SK-N-SH (cell line): ENCODE measurements at regions not wholly inside any gene's neighbourhood (a gene's known extent, or its start where the extent isn't known, plus 50 kb on each side); places are given as distances from the start of the nearest gene placed in this dataset.

Experiments
- CTCF ChIA-PET: fragments of 300-600, 350-600 bp; formaldehyde crosslinking; extraction: SDS; loops from one replicate; lab custom pipeline; 2021; lab: Yijun Ruan, JAX
- POLR2A ChIA-PET: fragments of 350-600 bp; sonication (Branson Sonifier 250); formaldehyde crosslinking; extraction: SDS; loops from one replicate; lab custom pipeline; 2020; ENCODE audit warnings: antibody characterized with exemption, inconsistent platforms; lab: Yijun Ruan, JAX
- DNase-seq: peaks from one replicate; pipeline ENCODE4 v3.0.0; 2012
- H2AFZ ChIP-seq: fragments of 200-600 bp; sonication (generic); 2 replicates; pipeline ENCODE4 v1.8.1; 2016; ENCODE audit warnings: antibody characterized with exemption, mild to moderate bottlenecking, low read depth
- H3F3A ChIP-seq: fragments of 200-600 bp; sonication (generic); replicated peaks from 2 replicates; pipeline ENCODE3; 2016; ENCODE audit warnings: antibody characterized with exemption, mild to moderate bottlenecking; ENCODE audit not compliant: insufficient read depth
- H3K27ac ChIP-seq, 2 experiments: fragments of 200-500 bp in 1 of 2; fragments of 200-600 bp in 1 of 2; sonication (Bioruptor generic) in 1 of 2; sonication (generic), shearing (Covaris generic) in 1 of 2; 2 replicates each; pipeline versions ENCODE4 v1.5.1 to v1.6.1; 2014 to 2016; ENCODE audit warnings: low read depth in 2 of 2, inconsistent platforms in 1 of 2, low read length in 1 of 2, mild to moderate bottlenecking in 1 of 2, mixed read lengths in 1 of 2
- H3K27me3 ChIP-seq: fragments of 200-600 bp; sonication (generic), shearing (Covaris generic); 2 replicates; pipeline ENCODE4 v1.6.1; 2016; ENCODE audit warnings: mixed run types; ENCODE audit not compliant: insufficient read depth
- H3K36me3 ChIP-seq, 2 experiments: fragments of 200-500 bp in 1 of 2; fragments of 200-600 bp in 1 of 2; sonication (Bioruptor generic) in 1 of 2; sonication (generic) in 1 of 2; replicated peaks in 1 of 2; 2 replicates each; pipeline versions ENCODE3 to v1.5.1; 2014 to 2016; ENCODE audit warnings: low read length in 1 of 2, mild to moderate bottlenecking in 1 of 2; ENCODE audit not compliant: insufficient read depth in 2 of 2, control insufficient read depth in 1 of 2
- H3K4me1 ChIP-seq, 2 experiments: fragments of 200-500 bp in 1 of 2; fragments of 200-600 bp in 1 of 2; sonication (Bioruptor generic) in 1 of 2; sonication (generic), shearing (Covaris generic) in 1 of 2; 2 replicates each; pipeline versions ENCODE4 v1.5.1 to v1.6.1; 2014 to 2016; ENCODE audit warnings: low read depth in 1 of 2, low read length in 1 of 2, mixed run types in 1 of 2; ENCODE audit not compliant: insufficient read depth in 2 of 2, control insufficient read depth in 1 of 2
- H3K4me2 ChIP-seq: fragments of 200-600 bp; sonication (generic), shearing (Covaris generic); 2 replicates; pipeline ENCODE4 v1.6.1; 2017; ENCODE audit warnings: mixed run types
- H3K4me3 ChIP-seq, 2 experiments: fragments of 200-500 bp in 1 of 2; fragments of 200-600 bp in 1 of 2; sonication (Bioruptor generic) in 1 of 2; sonication (generic), shearing (Covaris generic) in 1 of 2; 2 replicates each; pipeline versions ENCODE4 v1.5.1 to v1.8.1; 2014 to 2016; ENCODE audit warnings: low read depth in 2 of 2, inconsistent platforms in 1 of 2, low read length in 1 of 2, mild to moderate bottlenecking in 1 of 2, mixed read lengths in 1 of 2, moderate library complexity in 1 of 2
- H3K79me2 ChIP-seq: fragments of 200-600 bp; sonication (generic); 2 replicates; pipeline ENCODE4 v1.8.1; 2017; ENCODE audit warnings: mild to moderate bottlenecking; ENCODE audit not compliant: insufficient read depth
- H3K9ac ChIP-seq: fragments of 200-600 bp; sonication (generic); 2 replicates; pipeline ENCODE4 v1.6.1; 2017; ENCODE audit warnings: mixed run types
- H3K9me2 ChIP-seq: fragments of 200-600 bp; sonication (generic); 2 replicates; pipeline ENCODE4 v1.6.1; 2017; ENCODE audit warnings: mixed run types
- H3K9me3 ChIP-seq: fragments of 200-600 bp; sonication (generic); 2 replicates; pipeline ENCODE4 v1.6.1; 2017; ENCODE audit warnings: mixed run types, mild to moderate bottlenecking, moderate library complexity
- H4K20me1 ChIP-seq: fragments of 200-600 bp; sonication (generic); 2 replicates; pipeline ENCODE4 v1.6.1; 2017; ENCODE audit warnings: mild to moderate bottlenecking, mixed run types; ENCODE audit not compliant: insufficient read depth
- ELF1 ChIP-seq: IDR thresholded peaks from 2 replicates; pipeline ENCODE4 v1.4.0; 2012
- EP300 ChIP-seq, 2 experiments: IDR thresholded peaks; 2 replicates each; pipeline versions ENCODE4 v1.4.0 to v1.6.1; 2012; ENCODE audit warnings: borderline replicate concordance in 1 of 2, low read depth in 1 of 2, low read length in 1 of 2
- EZH2phosphoT487 ChIP-seq: fragments of 200-600 bp; sonication (generic); IDR thresholded peaks from 2 replicates; pipeline ENCODE4 v1.6.1; 2017; ENCODE audit warnings: low read depth, mixed run types, mild to moderate bottlenecking, antibody characterized with exemption, moderate library complexity, borderline replicate concordance
- FOXM1 ChIP-seq: IDR thresholded peaks from 2 replicates; pipeline ENCODE4 v1.4.0; 2012; ENCODE audit warnings: low read depth, mild to moderate bottlenecking
- GABPA ChIP-seq: IDR thresholded peaks from 2 replicates; pipeline ENCODE4 v1.4.0; 2012; ENCODE audit warnings: low read depth, mild to moderate bottlenecking
- JUND ChIP-seq: IDR thresholded peaks from 2 replicates; pipeline ENCODE4 v1.4.0; 2012
- MAX ChIP-seq: IDR thresholded peaks from 2 replicates; pipeline ENCODE4 v1.4.0; 2012; ENCODE audit warnings: low read depth
- NFIC ChIP-seq: IDR thresholded peaks from 2 replicates; pipeline ENCODE4 v1.4.0; 2012; ENCODE audit warnings: borderline replicate concordance
- PBX3 ChIP-seq: IDR thresholded peaks from 2 replicates; pipeline ENCODE4; 2012
- POLR2AphosphoS5 ChIP-seq: IDR thresholded peaks from 2 replicates; pipeline ENCODE4 v1.6.1; 2012; ENCODE audit warnings: low read depth, low read length
- RFX5 ChIP-seq: IDR thresholded peaks from 2 replicates; pipeline ENCODE4 v1.6.1; 2012; ENCODE audit warnings: mild to moderate bottlenecking, improper control_type of control experiment, low read length
- SMC3 ChIP-seq: IDR thresholded peaks from 2 replicates; pipeline ENCODE4 v1.6.1; 2012; ENCODE audit warnings: low read depth, low read length, improper control_type of control experiment
- TAF1 ChIP-seq: IDR thresholded peaks from 2 replicates; pipeline ENCODE4 v1.6.1; 2012; ENCODE audit warnings: low read depth, mild to moderate bottlenecking, low read length, moderate library complexity, borderline replicate concordance
- TEAD4 ChIP-seq: IDR thresholded peaks from 2 replicates; pipeline ENCODE4 v1.4.0; 2012; ENCODE audit warnings: mild to moderate bottlenecking, borderline replicate concordance; ENCODE audit not compliant: insufficient read depth
- ZBTB33 ChIP-seq: IDR thresholded peaks from 2 replicates; pipeline ENCODE4 v1.4.0; 2012; ENCODE audit warnings: low read depth, borderline replicate concordance
- WGBS: methylation state at CpG from one replicate; pipeline ENCODE4 v1.1.6; 2017; ENCODE audit warnings: low lambda C conversion rate; 5-methylcytosine and 5-hydroxymethylcytosine counted together

GRCh38 chr2:59974051-59974766, 579.2 kb downstream of the BCL11A start:
- Histone ChIP-seq H3K27ac (no peak overlapping the region), H3K9ac (no peak overlapping the region), H3K4me2 (no peak overlapping the region), H3K27me3 (no peaks in the 10 kb centered on the region), H2AFZ (no peak overlapping the region), H3K9me2 (no peaks in the 10 kb centered on the region), H4K20me1 (no peaks in the 10 kb centered on the region), H3K4me3 (no peak overlapping the region), H3K9me3 (no peaks in the 10 kb centered on the region), H3F3A (no peaks in the 10 kb centered on the region), H3K36me3 (no peaks in the 10 kb centered on the region), H3K4me1 (no peaks in the 10 kb centered on the region), H3K79me2 (no peaks in the 10 kb centered on the region)
- ChIA-PET CTCF (no interaction called here), POLR2A (no interaction called here)
- TF ChIP-seq TEAD4 (no peak), JUND (no peak), EZH2phosphoT487 (no peak), NFIC (no peak), ZBTB33 (no peak), EP300 (IDR thresholded peaks at IDR 0.05; ENCODE audit: borderline replicate concordance in 1 of 2, low read depth in 1 of 2, low read length in 1 of 2) (no peak), SMC3 (no peak), MAX (no peak), FOXM1 (no peak), POLR2AphosphoS5 (no peak), RFX5 (no peak), GABPA (no peak), TAF1 (no peak)
- DNase-seq, result no peak
- WGBS, result 42% methylated on average over 4 of the region's 4 CpGs

- H3K9me3 ChIP-seq, result no peaks in the 10 kb centered on the region
- CTCF ChIA-PET, result no interaction called here
- H3K36me3 ChIP-seq, result no peaks in the 10 kb centered on the region
- H2AFZ ChIP-seq, result no peak overlapping the region
- no peaks in the 10 kb centered on the region for H3K4me1 ChIP-seq
- H3K9me2 ChIP-seq, result no peaks in the 10 kb centered on the region
- H3F3A ChIP-seq, result no peaks in the 10 kb centered on the region
- no peaks in the 10 kb centered on the region for H4K20me1 ChIP-seq
- no peaks in the 10 kb centered on the region for H3K79me2 ChIP-seq
- H3K4me2 ChIP-seq, result no peak overlapping the region
- H3K9ac ChIP-seq, result no peak overlapping the region
- POLR2A ChIA-PET, result no interaction called here
- no peaks in the 10 kb centered on the region for H3K27me3 ChIP-seq
- H3K27ac ChIP-seq, result no peak overlapping the region
- WGBS, result 54% methylated on average over 5 of the region's 5 CpGs
- no peak overlapping the region for H3K4me3 ChIP-seq
- TF ChIP-seq ELF1 (no peak), PBX3 (no peak)
- no peak for DNase-seq
Measured at GRCh38 chr2:59969161-59969560, 584.3 kb downstream of the BCL11A start.
